NCI-H2196 treated with DMSO at 0.1 percent for 48 hours (cell line): ENCODE measurements at regions not wholly inside any gene's neighbourhood (a gene's known extent, or its start where the extent isn't known, plus 50 kb on each side); places are given as distances from the start of the nearest gene placed in this dataset.

Source experiments
- DNase-seq: peaks from one replicate; lab custom pipeline; 2025; ENCODE audit not compliant: unreplicated experiment; lab: John Stamatoyannopoulos, UW

DNA sequence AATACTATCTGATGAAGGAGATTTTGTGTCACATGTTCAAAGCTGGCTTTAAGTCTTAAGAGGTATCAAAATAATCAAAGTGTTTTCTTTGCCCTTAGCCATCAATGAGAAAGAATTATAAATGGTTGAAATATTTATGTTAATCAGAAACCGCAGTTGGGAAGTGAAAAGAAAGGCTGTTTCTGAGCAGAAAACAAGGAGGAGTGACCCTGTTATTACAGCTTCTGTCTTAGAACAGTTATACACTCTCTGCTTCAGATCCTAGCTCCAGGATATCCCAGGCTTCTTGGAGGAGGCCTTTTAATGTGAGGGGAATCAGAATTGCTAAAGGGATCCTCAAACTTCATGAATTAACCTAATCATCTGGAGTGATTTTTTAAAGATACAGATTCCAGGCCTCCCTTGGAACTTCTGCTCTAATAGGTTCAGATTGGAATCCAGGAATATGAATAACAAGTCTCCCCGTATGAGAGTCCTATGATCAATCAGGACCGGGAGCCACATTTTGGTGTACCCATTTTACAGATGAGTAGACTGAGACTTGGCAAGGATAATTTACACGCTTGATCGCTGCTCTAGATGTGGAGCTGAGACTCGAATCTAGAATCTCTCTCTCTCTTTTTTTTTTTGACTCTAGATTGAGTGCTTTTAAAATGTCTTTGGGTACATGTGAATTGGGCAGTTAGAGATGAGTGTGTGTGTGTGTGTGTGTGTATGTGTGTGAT, 50.8 kb upstream of the JAG1 start:
- no peak for DNase-seq

DNA sequence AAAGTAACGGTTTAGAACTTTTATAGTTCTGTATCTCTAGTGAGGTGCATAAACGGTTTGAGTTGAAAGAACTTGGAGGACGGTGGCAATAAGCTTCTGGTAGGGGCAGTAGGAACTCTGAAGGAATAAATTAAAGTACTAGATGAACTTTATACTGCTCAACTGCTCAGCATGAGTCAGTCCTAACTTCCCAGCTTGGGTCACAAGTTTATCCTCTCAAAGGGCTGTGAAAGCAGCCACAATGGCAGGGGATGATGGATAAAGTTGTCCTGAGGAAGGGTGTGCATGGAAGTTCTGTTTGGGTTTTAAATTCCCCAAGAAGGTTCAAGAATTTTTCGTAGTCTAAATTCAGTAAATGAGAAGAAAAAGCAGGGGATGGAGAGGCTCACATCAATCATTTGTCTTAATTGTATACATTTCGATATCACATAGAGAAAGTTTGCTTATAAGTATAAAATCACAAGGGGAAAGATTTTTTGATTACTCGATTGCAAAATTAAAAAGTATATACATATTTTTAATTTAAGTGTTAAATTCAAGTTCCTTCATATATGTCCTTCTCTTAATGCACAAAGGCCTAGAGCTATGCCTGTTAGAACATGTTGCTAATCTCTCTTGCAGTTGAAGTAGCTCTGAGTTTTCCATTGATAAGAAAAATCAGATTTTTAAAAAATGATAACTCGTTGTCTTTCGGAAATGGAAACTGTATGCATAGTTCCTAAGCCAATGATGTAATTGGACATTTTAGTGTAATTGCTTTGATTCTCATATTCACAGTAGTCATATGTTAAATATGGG, 55.3 kb upstream of the JAG1 start:
- no peak for DNase-seq

DNA sequence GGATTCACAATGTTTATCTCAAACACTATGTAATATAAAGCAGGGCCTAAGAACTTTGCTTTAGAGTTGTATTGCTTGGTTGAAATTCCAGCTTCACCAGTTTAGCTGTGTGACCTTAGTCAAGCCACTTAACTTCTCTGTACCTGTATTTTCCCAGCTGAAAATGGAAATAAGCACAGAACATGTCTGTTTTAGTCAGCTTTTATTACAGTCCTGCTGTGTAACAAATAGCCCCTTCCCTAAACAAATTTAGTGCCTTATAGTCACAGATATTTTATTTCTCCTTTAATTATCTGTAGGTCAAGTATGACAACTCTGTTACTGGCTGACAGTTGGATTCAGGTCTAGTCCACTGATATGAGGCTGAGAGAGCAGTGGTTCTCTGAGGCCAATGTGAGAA, 56.0 kb upstream of the JAG1 start:
- no peak for DNase-seq

DNA sequence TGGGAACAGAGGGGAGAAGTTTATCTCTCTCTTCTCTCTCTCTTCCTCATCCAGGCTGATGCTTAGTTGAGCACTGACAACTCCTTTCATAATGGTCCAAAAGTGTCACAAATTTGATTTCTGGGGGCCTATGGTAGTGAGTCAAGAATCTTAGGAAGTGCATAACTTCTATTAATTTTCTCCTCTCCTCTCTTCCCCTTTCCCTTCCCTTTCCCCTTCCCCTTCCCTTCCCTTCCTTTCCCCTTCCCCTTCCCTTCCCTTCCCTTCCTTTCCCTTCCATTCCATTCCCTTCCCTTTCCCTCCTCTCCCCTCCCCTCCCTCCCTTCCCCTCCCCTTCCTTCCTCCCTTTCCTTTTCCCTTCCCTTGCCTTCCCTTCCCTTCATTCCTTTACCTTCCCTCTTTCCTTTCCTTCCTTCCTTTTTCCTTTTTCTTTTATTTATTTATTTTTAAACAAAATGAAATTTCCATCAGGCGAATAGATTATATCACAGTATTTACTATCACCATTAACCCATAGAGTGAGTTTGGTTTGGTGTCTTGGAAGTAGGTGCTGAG, 56.9 kb upstream of the JAG1 start:
- DNase-seq: no peak

DNA sequence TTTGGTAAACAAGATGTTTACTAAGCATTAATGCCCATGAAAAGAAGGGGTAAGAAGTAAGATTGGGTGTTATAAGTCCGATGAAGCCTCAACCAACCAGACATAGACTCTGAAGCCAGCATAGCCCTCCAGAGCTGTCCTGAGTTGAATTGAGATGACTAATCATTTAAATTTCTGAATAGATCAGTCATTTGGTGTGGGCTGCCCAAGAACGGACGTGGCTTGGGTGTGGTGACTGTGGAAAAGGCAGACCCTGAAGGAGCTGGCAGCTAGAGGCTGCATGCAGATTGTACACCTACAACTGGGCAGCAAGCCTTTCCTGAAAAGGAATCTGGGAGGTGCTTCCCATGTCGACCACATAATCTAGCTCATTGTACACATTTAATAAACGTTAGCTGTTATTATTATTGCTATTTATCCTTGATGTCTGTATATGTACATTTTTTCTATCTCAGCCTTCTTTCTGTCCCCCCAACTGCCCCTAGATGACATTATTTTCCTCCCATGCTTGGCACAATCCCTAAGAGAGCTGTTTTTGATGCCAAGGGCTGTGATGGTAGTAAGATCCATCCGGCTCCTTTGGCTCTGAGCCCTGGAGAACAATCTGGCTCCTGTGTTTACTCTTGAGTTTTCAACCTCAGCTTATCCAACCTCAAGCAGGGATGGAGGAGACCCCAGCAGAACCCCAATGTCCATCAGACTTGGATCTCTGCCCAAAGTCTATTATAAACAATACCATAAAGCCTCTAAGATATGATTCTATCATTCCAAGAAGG, 57.6 kb upstream of the JAG1 start:
- DNase-seq: no peak

DNA sequence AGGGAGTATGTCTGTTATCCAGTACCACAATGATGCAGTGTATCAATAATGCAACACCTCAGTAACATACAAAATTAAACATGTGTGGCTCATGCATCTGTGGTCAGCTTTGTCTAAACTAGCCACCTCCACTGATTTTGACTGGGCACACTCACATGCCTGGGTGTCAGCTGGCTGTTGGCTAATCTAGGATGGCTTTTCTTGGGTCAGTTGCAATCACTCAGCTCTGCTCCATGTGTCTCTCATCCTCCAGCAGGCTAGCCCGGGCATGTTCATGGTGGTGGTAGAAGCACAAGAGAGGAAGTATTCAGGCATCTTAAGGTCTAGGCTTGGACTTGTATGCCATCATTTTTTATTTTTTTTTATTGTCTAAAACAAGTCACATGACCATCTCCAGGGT, 59.3 kb upstream of the JAG1 start:
- DNase-seq: no peak

DNA sequence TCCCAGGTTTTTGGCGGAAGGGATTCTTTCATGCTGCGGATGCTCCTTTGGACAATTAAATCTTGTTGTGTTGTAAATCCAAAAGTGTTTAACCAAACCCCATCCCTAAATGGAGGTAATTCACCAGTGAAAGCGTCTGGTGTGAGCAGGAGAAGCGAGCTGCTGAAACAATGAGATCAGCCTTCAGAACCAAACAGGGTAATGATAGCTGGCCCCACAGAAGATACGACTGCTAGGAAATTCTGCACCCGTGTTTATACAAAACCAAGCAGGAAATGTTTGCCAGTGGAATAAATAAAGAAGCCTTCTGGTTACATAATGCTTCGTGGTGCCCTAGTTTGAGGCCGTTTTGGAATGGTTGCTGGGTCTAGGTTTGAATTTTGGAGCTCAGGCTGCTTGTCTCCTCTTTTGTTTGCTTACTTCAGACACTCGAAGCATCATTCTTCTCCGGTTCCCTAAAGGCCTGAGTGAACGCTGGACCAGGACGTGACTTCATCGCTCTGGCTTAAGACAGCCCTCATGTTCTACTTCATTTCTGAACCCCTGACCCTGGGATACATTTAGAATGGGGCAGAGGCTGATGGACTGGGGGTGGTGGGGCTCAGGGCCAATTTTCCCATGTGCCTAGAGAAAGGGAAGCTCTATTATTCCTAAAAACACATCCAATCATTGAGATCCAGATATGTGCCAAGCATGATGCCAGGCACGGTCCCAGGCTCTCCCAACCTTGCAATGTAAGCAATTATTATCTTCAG, 61.6 kb upstream of the JAG1 start:
- DNase-seq: no peak

DNA sequence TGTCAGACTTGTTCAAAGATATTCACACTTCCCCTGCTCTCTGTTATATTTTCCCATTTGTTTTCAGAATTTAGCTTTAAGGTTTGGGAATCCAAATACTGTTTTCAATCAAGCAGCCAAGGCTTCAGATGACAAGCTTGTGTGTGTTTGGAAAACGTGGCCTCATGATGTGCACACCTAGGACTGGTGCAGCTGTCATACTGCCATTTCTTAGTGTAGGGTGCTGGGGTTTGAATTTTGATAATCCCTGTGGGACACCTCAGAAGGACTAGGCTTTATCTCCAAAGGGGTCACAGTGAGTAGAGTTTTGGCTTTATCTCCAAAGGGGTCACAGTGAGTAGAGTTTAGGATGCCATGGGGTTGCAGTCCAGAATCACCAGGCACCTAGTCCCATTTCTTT, 65.3 kb upstream of the JAG1 start:
- no peak for DNase-seq

DNA sequence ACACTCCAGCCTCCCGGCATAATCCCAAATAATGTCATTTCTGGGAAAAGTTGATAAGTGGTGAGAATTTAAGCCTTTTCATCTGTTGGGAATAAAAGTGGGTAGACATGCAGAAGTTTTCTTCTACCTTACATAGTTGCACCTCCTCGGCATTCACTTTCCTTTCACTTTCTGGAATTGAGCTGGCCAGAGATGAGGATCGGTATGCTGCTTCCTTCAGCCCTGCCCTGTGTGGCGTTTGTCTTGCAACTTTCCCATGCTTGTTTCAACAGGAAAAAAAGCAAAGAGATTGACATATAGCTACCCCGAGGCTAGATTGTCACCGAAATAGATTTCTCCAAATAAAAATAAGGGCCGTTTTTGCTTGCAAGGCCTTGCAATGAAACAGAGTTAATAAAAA, 65.8 kb upstream of the JAG1 start:
- DNase-seq: no peak

DNA sequence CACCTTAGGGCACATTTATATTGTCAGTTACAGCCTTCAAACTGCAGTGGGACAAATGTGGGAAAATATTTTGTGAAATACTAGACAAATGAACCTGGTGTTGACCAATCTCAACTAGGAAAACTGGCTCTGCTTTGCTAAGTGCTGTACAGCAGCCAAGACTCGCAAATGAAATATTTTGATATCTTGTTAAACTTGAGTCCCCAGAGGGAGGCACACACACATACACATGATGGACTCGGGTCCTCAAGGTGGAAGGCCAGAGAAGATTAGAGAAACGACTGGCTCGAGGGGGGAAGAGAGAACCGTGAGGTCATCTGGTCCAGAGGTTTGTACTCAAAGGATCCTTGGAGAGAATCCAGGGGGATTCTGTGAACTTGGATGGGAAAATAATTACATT, 67.3 kb upstream of the JAG1 start:
- DNase-seq: no peak

DNA sequence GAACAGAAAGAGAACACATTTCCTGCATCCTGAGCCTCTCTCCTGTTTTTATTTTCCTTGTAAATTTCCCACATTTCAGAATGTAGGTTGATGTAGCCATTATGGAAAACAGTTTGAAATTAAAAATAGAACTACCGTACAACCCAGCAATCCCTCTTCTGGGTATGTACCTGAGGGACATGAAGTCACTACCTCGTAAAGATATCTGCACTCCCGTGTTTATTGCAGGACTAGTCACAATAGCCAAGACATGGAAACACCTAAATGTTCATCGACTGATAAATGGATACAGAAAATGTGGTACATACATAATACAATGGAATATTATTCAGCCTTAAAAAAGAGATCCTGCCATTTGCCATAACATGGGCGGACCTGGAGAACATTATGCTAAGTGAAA, 72.0 kb upstream of the JAG1 start:
- DNase-seq: no peak

DNA sequence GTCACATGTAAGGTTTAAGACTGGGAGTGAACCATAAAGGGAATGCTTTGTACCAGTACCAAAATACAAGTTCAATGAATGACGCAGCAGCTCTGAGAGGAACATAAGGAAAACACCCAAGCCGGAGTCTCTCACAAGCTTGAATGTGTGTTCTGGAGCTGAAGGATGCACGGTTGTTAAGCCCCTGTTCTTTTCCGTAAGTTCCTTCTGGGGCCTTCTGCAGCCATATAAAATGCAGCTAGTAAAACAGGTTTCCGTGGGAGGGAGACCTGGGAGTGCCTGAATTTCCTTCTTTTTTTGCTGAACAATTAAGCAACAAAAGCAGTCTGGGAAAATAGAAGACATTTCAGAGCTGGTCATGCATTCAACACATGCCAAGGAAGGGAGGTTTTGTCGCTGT, 73.2 kb upstream of the JAG1 start:
- DNase-seq: no peak

DNA sequence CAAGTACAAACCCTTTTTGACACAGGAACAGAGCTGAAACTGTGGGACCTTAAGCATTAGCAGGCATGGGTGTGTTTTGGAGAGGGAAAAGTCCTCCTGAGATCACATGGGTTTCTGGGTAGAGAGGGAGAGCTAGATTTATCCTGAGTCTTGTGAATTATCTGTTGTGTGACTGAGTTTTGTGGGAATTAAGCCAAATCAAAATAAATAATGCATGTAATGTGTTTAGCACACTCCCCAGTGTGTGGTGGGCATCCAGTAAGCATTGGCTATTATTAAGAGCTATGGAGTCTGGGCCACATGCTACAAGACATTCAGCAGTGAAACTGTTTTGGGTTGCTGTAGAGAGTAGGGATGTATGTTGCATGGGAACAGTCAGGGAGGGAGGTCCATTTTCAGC, 75.3 kb upstream of the JAG1 start:
- DNase-seq: no peak

DNA sequence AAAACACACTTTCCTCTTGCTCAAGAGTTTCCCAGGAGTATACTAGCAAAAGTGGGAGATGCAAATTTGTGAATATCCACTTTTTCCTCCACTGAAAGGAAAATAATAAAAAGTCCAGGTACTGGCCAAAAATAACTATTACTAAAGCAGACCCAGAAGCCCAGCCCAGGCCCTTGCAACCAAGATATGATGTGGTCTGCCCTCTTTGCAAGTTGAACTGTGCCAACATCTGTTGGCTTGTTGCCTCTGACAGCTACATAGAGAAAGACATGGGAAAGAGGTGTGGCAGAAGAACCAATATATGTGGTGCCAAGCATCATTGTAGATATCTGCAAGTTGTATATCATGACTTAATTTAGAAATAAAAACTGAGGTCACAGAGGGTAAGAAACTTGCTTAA, 78.4 kb upstream of the JAG1 start:
- no peak for DNase-seq

DNA sequence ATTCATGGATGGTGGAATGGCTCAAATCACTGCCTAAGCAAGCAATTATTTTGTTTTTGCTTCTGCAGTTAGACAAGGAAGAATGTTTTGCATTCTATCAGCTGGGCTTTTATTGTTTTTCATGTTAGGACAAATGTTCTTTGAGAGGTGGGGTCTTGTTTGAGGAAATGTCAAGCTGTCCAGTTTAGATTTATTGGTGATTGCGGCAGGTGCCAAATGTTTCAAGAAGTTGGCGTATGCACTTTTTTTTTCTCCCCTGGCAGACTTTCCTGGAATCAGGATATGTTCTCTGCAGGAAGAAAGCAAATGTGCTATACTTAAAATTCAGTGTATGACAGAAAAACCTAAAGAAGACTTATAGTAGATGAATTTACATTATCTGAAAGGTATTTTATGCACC, 81.0 kb upstream of the JAG1 start:
- no peak for DNase-seq

DNA sequence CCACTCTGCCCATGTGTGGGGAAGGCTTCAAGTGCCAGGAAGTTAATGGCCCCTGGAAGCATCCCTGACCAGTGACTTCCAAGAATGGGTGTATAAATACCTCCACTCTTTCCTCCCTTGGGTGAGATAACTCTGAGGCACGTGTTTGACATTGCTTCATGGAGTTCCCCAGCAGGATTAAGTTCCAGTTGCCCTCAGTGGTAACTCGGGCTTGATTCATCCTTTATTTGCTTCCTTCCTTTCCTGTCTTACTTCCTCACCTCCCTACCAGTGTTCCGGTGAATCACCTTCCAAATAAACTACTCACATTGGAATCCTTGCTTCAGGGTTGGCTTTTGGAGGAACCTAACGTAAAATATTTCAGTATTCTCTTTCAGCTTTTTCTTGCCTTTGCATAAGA, 84.6 kb upstream of the JAG1 start:
- DNase-seq: no peak

DNA sequence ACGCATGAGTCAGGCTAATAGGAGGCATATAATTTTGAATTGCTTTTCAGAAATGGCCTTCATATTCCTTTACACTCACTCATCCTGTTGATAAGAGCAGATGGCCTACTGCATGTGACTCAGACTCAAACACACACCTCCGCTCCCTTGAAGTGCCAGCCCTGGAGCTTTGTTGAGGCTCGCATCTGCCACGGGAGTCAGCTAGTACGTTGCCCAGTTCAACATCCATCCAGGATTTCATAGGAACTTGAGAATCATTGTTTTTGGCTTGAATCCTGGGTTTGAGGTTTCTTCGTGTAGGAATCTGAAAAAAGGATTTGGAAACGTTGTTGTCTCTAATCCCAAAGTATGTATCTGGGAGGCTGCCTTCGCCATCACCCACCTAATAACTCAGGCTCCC, 87.4 kb upstream of the JAG1 start:
- DNase-seq: no peak

DNA sequence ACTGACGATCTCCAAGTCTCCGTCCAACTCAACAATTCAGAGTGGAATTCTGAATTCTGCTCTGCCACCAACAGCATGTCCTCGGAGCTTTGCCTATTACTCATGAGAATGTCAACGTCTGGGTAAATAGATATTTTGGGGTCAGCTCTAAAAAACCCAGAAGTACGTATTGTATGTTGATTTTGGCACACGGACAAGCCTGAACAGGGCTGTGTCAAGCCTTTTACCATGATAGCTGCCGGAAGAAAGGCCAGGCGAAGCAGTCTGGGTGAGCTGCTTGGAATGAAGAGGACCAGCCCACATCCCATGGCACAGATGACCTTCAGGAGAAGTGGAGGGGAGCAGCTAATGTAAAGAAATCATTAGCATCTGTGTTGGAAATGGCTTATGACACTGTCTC, 88.0 kb upstream of the JAG1 start:
- DNase-seq: no peak

DNA sequence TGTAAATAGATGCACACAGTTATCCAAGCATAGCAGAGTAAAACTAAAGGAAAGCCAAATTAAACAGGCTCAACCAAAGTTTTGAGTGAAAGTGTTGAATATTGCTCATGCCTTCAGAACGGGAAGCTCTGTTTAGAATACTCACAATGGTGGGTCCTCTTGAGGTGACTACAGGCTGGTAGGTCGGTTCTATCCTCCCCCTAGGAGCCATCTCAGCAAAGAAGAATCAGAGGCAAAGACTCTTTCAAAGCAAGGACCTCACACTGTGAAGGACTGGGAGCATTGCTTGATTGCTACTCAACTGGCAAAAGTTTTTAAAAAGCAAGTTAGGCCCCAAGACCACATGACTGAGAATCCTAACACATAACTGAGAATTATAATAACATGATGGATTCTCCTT, 88.4 kb upstream of the JAG1 start:
- no peak for DNase-seq

DNA sequence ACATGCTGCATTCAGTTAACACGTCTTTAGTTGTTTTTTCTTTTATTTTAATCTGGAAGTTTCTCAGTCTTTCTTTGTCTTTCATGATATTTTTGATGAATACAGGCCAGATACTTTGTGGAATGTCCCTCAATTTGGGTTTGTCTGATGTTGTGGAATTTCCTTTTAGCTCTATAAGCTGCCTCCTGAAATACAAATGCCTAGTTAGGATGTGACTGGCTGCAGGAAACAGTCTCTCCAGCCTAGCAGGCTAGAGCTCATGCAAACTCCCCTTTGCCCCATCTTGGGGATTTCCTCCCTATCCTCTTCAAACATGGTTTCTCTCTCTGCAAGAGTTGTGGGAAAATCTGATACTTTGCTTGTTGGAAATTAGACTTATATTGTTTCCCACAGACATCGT, 89.3 kb upstream of the JAG1 start:
- no peak for DNase-seq

DNA sequence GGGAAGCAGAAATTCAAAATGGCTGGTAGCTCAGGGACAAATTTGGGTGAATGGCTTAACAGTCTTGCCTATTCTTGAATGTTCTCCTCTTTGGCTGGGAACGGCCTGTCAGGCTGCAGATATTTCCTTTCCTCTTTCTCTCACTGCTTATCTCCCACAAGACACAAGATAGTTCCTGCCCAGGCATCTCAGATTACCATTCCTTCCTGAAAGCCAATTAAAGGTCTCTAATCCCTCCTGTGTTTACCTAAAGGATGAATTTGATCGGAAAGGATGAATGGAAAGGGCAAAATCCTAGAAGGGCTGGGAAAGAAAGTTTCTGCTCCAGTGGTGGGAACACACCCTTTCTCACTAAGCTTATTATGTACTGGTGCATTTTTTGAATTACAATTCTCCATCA, 95.9 kb upstream of the JAG1 start:
- no peak for DNase-seq
